ENCODE measurements at regions not wholly inside any gene's neighbourhood (a gene's known extent, or its start where the extent isn't known, plus 50 kb on each side); places are given as distances from the start of the nearest gene placed in this dataset.

- Histone ChIP-seq H3K23ac (ENCODE audit: insufficient read length, low read depth, low read length) (no peak overlapping the region), H2BK5ac (ENCODE audit: insufficient read length, low read length) (no peak overlapping the region), H4K91ac (ENCODE audit: insufficient read length, low read depth, low read length) (no peak overlapping the region), H3K56ac (ENCODE audit: insufficient read length, low read depth, low read length) (no peak overlapping the region), H2AK5ac (ENCODE audit: insufficient read length, low read length) (no peak overlapping the region), H2BK120ac (ENCODE audit: low read depth, low read length, poor library complexity, severe bottlenecking) (no peak overlapping the region), H2BK20ac (ENCODE audit: low read depth, low read length, poor library complexity, severe bottlenecking) (no peak overlapping the region), H3T11ph (ENCODE audit: low read length) (no peak overlapping the region), H3K4me1 (ENCODE audit: insufficient read depth, low read length) (no peaks in the 10 kb centered on the region), H3K9ac (ENCODE audit: extremely low read depth, insufficient read length, low read length) (no peak overlapping the region), H2BK12ac (ENCODE audit: insufficient read length, low read depth, low read length) (no peak overlapping the region), H3K14ac (ENCODE audit: insufficient read depth, low read length) (no peak overlapping the region), H3K23me2 (ENCODE audit: insufficient read length, low read depth, low read length, poor library complexity, severe bottlenecking) (no peaks in the 10 kb centered on the region), H3K4ac (ENCODE audit: low read depth, low read length) (no peak overlapping the region), H4K20me1 (ENCODE audit: control insufficient read depth, insufficient read depth, insufficient read length) (no peaks in the 10 kb centered on the region), H3K27ac (ENCODE audit: insufficient read length, low read depth, low read length) (no peak overlapping the region), H2BK15ac (ENCODE audit: low read depth, low read length) (no peak overlapping the region), H3K79me1 (ENCODE audit: insufficient read depth, low read depth, low read length, poor library complexity, severe bottlenecking) (no peaks in the 10 kb centered on the region), H3K4me2 (ENCODE audit: insufficient read depth, insufficient read length, low read length) (no peak overlapping the region), H3K9me3 (ENCODE audit: control insufficient read depth, low read depth, low read length) (no peaks in the 10 kb centered on the region), H4K5ac (ENCODE audit: insufficient read length, low read depth, low read length) (no peak overlapping the region), H2AFZ (ENCODE audit: low read length) (no peak overlapping the region), H3K27me3 (ENCODE audit: insufficient read depth, low read length) (no peaks in the 10 kb centered on the region), H3K79me2 (ENCODE audit: insufficient read depth, low read length) (no peaks in the 10 kb centered on the region), H4K8ac (replicated peaks; ENCODE audit: insufficient read length, low read depth, low read length) (no peak overlapping the region), H3K18ac (ENCODE audit: insufficient read length, low read depth, low read length) (no peak overlapping the region)
- H3K4me1 Mint-ChIP-seq, result peaks cover 8 to 9% of the 10 kb centered on the region in 2 experiments
- no CpG with 5 or more reads among the region's 2 CpGs for WGBS (ENCODE audit: extremely low coverage, insufficient read length, low lambda C conversion rate)
- H3K9me3 Mint-ChIP-seq, result peaks cover 0 to 4% of the 10 kb centered on the region in 2 experiments; a peak in 1 of 5 replicates
- H3K27ac Mint-ChIP-seq, result no peak overlapping the region; a peak in 1 of 7 replicates
- no peak overlapping the region; a peak in 1 of 5 replicates for H3K4me3 Mint-ChIP-seq
- peaks cover 0 to 3% (median 0%) of the 10 kb centered on the region in 3 experiments; a peak in 1 of 7 replicates for H3K36me3 Mint-ChIP-seq (ENCODE audit: insufficient read depth in 1 of 3, low read depth in 3 of 3)
- TF ChIP-seq CTCF (conservative IDR thresholded peaks at IDR 0.05), result no peak
- DNase-seq, result no peak
- H3K27me3 Mint-ChIP-seq (ENCODE audit: low read depth), result no peaks in the 10 kb centered on the region
These were observed 609.2 kb downstream of the CSNK1G3 start for GRCh38 chr5:124121198-124121597.
